ENCODE measurements at regions not wholly inside any gene's neighbourhood (a gene's known extent, or its start where the extent isn't known, plus 50 kb on each side); places are given as distances from the start of the nearest gene placed in this dataset.

DNA sequence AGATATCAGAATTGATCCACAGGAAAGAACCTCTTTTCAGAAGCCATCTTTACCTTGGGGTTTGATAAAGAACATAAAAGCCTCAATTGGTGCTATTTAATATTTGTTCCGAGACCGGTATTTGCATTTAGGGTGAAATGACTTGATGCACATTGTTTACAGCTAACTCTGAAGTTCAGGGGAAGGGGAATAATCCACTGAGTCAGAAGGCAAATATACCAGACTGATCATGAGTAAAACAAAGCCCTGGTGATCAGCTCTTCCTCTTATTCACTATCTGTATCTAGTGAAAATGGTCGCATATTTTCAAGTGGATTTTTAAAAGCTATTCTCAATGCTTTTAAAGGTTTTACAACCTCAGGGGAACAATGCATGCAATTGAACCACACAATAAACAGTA is 53.0 kb upstream of the ATP8B1 start:
- no peaks in the 10 kb centered on the region for H3K79me2 ChIP-seq (ENCODE audit: insufficient read depth, low read length)
- no peaks in the 10 kb centered on the region for H3K36me3 Mint-ChIP-seq (ENCODE audit: insufficient read depth in 1 of 3, low read depth in 3 of 3)
- no peak overlapping the region for H4K91ac ChIP-seq (ENCODE audit: insufficient read length, low read depth, low read length)
- H2AFZ ChIP-seq (ENCODE audit: low read length), result no peak overlapping the region
- DNase-seq, result no peak
- no peaks in the 10 kb centered on the region for H4K20me1 ChIP-seq (ENCODE audit: control insufficient read depth, insufficient read depth, insufficient read length)
- no peak overlapping the region for H3K56ac ChIP-seq (ENCODE audit: insufficient read length, low read depth, low read length)
- H3K9me3 ChIP-seq (ENCODE audit: control insufficient read depth, low read depth, low read length), result no peaks in the 10 kb centered on the region
- H3T11ph ChIP-seq (ENCODE audit: low read length), result no peak overlapping the region
- H3K18ac ChIP-seq (ENCODE audit: insufficient read length, low read depth, low read length), result no peak overlapping the region
- H3K14ac ChIP-seq (ENCODE audit: insufficient read depth, low read length), result no peak overlapping the region
- H2AK5ac ChIP-seq (ENCODE audit: insufficient read length, low read length), result no peak overlapping the region
- no peak overlapping the region for H3K27ac ChIP-seq (ENCODE audit: insufficient read length, low read depth, low read length)
- H2BK15ac ChIP-seq (ENCODE audit: low read depth, low read length), result no peak overlapping the region
- no peak overlapping the region for H3K9ac ChIP-seq (ENCODE audit: extremely low read depth, insufficient read length, low read length)
- no peak overlapping the region for H2BK12ac ChIP-seq (ENCODE audit: insufficient read length, low read depth, low read length)
- H3K4me1 Mint-ChIP-seq, result peaks cover 2% of the 10 kb centered on the region in 2 experiments; a peak in 3 of 4 replicates
- no peaks in the 10 kb centered on the region for H3K79me1 ChIP-seq (ENCODE audit: insufficient read depth, low read depth, low read length, poor library complexity, severe bottlenecking)
- H3K27ac Mint-ChIP-seq, result no peak overlapping the region
- no peak overlapping the region for H4K5ac ChIP-seq (ENCODE audit: insufficient read length, low read depth, low read length)
- no peak overlapping the region for H2BK120ac ChIP-seq (ENCODE audit: low read depth, low read length, poor library complexity, severe bottlenecking)
- H3K4me3 Mint-ChIP-seq, result no peak overlapping the region
- H3K9me3 Mint-ChIP-seq, result no peaks in the 10 kb centered on the region
- H2BK20ac ChIP-seq (ENCODE audit: low read depth, low read length, poor library complexity, severe bottlenecking), result no peak overlapping the region
- no peaks in the 10 kb centered on the region for H3K23me2 ChIP-seq (ENCODE audit: insufficient read length, low read depth, low read length, poor library complexity, severe bottlenecking)
- no peak overlapping the region for H3K4me2 ChIP-seq (ENCODE audit: insufficient read depth, insufficient read length, low read length)
- no peak overlapping the region for H3K23ac ChIP-seq (ENCODE audit: insufficient read length, low read depth, low read length)
- TF ChIP-seq CTCF (conservative IDR thresholded peaks at IDR 0.05), result no peak
- WGBS (ENCODE audit: extremely low coverage, insufficient read length, low lambda C conversion rate), result no CpG with 5 or more reads among the region's 3 CpGs
- no peak overlapping the region for H3K4ac ChIP-seq (ENCODE audit: low read depth, low read length)
- H3K27me3 Mint-ChIP-seq (ENCODE audit: low read depth), result no peaks in the 10 kb centered on the region; the same call in 1 of the 2 replicates
- H3K4me1 ChIP-seq (ENCODE audit: insufficient read depth, low read length), result no peaks in the 10 kb centered on the region
- no peaks in the 10 kb centered on the region for H3K27me3 ChIP-seq (ENCODE audit: insufficient read depth, low read length)
- no peak overlapping the region for H2BK5ac ChIP-seq (ENCODE audit: insufficient read length, low read length)
- no peak overlapping the region for H4K8ac ChIP-seq (replicated peaks; ENCODE audit: insufficient read length, low read depth, low read length)

All from H9 (cell line).